Heart left ventricle (tissue), 13 donors: ENCODE measurements at regions not wholly inside any gene's neighbourhood (a gene's known extent, or its start where the extent isn't known, plus 50 kb on each side); places are given as distances from the start of the nearest gene placed in this dataset.
"Not testable (repeated sequence)": the region's sequence is repeated elsewhere in the genome, so short reads cannot be mapped to it uniquely, and the experiment has no call there.

Experiments used
- CTCF ChIP-seq, 12 donors: fragments of 200-600 bp; sonication (generic) in 4 of 12; IDR thresholded peaks; one replicate each; pipeline versions ENCODE4 v1.5.0 to v1.8.0; 2018 to 2022; ENCODE audit warnings: antibody characterized with exemption in 12 of 12, mild to moderate bottlenecking in 5 of 12
- POLR2A ChIP-seq, 2 donors: fragments of 450-650 bp; IDR thresholded peaks; one replicate each; pipeline ENCODE4 v1.6.1; 2017; ENCODE audit warnings: antibody characterized with exemption in 2 of 2, mild to moderate bottlenecking in 2 of 2, moderate library complexity in 2 of 2
- donor health status: ischemic (EF 13 %, LVEDD 7.1; RV severe dilation, severe dysfunction).
- donor health status: DM: no; HTN: yes; CAD: no.
- donor health status: DM: no; HTN: no; CAD: no.
- donor health status: ischemic (EF 25% LVEDD 6.9; RV normal size, moderate dysfunction).
- donor health status: ischemic (EF 25% LVEDD 5.7; RV mildly dilated, moderate dysfunction).
- donor health status: ischemic (EF 35%, LVEDD 5.7; RV mildly dilated, moderate dysfunction).
- donor health status: nonischemic (EF 11% LVEDD 7.7; RV severe dilation, severe dysfunction).
- donor health status: DM: yes; HTN: yes; CAD: no.
- donor health status: PGD.
- donor health status: ischemic (EF 29% LVEDD 5.4; RV normal size, mild dysfunction).
- donor health status: nonischemic (EF 23%, LVEDD 6.1; RV moderate dilation, normal function).

GRCh38 chr22:11067286-11067871 is 4460.6 kb upstream of the OR11H1 start:
- not testable (repeated sequence) for TF ChIP-seq CTCF, POLR2A (IDR thresholded peaks at IDR 0.05)
